Stimulated activated naive B cell treated with anti-CD40 and anti-IgM and Interleukin-4, amounts not matched to agents 10 μg/mL and 1 μg/mL and 100 μg/mL, for 72 hours (primary cell): ENCODE measurements at regions not wholly inside any gene's neighbourhood (a gene's known extent, or its start where the extent isn't known, plus 50 kb on each side); places are given as distances from the start of the nearest gene placed in this dataset.
"Not testable (repeated sequence)": the region's sequence is repeated elsewhere in the genome, so short reads cannot be mapped to it uniquely, and the experiment has no call there.

ENCODE experiments used
- ATAC-seq, 2 donors: fragments of 150-1000 bp; cut with Tn5 transposase; replicated peaks; 2 replicates each; pipeline ENCODE4 v1.10.0; 2021; ENCODE audit warnings: moderate library complexity in 1 of 2
- DNase-seq: peaks from one replicate; pipeline ENCODE4 v3.0.0; 2021
- H3K27ac Mint-ChIP-seq: one replicate; pipeline ENCODE4 v1.8.0; 2022; ENCODE audit warnings: mild to moderate bottlenecking, mixed read lengths
- H3K27me3 Mint-ChIP-seq, 2 donors: one replicate each; pipeline ENCODE4 v1.8.0; 2022; ENCODE audit warnings: mixed read lengths in 2 of 2
- H3K36me3 Mint-ChIP-seq, 2 donors: one replicate each; pipeline ENCODE4 v1.8.0; 2022; ENCODE audit warnings: mixed read lengths in 2 of 2, mild to moderate bottlenecking in 1 of 2
- H3K4me1 Mint-ChIP-seq, 2 donors: one replicate each; pipeline ENCODE4 v1.8.0; 2022; ENCODE audit warnings: mixed read lengths in 2 of 2, mild to moderate bottlenecking in 1 of 2
- H3K4me3 Mint-ChIP-seq, 2 donors: one replicate each; pipeline ENCODE4 v1.8.0; 2022; ENCODE audit warnings: mild to moderate bottlenecking in 2 of 2, mixed read lengths in 2 of 2, moderate library complexity in 1 of 2
- H3K9me3 Mint-ChIP-seq, 2 donors: one replicate each; pipeline ENCODE4 v1.8.0; 2022; ENCODE audit warnings: mixed read lengths in 2 of 2, mild to moderate bottlenecking in 1 of 2

DNA sequence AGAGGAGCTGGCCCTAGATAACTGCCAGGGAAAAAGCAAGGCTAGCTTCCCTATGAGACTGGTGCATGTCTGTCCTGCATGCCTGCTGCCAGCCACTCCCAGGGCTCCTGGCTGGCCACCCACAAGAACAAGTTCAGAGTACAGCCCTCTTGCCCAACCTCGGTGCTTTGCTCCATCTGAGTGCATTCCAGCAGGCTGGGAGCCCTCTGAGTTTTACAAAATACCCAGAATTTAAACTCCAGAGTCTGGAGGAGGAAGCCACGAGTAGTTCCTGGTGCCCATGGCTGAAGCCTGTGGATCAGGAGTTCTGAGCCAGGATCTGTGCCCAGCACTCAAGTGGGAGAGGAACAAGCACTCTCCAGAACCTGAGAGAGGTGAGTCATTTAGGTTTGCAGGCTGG lies 111.6 kb downstream of the MAGEE2 start:
- H3K4me3 Mint-ChIP-seq: no peak overlapping the region
- DNase-seq (no peak), ATAC-seq (no peak)
- no peak overlapping the region for H3K27ac Mint-ChIP-seq
- no peaks in the 10 kb centered on the region for H3K36me3 Mint-ChIP-seq
- peaks cover 0 to 1% of the 10 kb centered on the region in 2 donors for H3K9me3 Mint-ChIP-seq
- no peaks in the 10 kb centered on the region for H3K4me1 Mint-ChIP-seq
- H3K27me3 Mint-ChIP-seq: no peaks in the 10 kb centered on the region

DNA sequence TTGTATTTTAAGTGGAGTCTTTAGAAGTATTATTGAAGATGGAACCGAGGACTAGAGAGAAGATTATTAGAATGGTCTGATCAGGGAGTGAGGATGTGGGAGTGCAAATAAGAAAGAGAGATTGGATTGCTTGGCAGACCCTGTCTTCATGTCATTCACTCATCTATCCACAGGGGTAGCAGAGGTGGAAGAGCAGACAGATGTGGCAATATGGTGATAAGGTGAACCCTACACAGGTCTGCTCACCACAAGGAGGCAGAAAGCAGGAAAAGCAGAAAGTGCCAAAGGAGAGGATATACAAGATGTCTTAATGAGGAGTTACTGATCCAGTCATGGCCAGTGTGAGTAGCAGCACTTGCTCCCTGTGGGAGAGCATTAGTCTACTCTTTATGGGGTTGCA lies 129.4 kb downstream of the MAGEE2 start:
- no peak overlapping the region for H3K27ac Mint-ChIP-seq
- no peaks in the 10 kb centered on the region for H3K4me1 Mint-ChIP-seq
- H3K9me3 Mint-ChIP-seq: peaks cover 5 to 11% of the 10 kb centered on the region in 2 donors
- H3K27me3 Mint-ChIP-seq: peaks cover 0 to 9% of the 10 kb centered on the region in 2 donors
- ATAC-seq (no peak), DNase-seq (no peak)
- peaks cover 0 to 3% of the 10 kb centered on the region in 2 donors for H3K36me3 Mint-ChIP-seq
- H3K4me3 Mint-ChIP-seq: no peak overlapping the region

DNA sequence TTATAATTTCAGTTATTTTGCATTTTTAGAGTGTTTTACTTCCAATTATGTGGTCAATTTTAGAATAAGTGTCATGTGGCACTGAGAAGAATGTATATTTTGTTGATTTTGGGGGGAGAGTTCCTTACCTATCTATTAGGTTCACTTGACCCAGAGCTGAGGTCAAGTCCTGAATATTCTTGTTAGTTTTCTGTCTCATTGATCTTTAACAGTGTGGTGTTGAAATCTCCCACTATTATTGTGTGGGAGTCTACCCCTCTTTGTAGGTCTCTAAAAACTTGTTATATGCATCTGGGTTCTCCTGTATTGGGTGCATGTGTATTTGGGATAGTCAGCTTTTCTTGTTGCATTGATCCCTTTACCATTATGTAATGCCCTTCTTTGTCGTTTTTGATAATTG lies 127.0 kb upstream of the ZDHHC15 start:
- Mint-ChIP-seq H3K27me3 (peaks cover 0 to 9% of the 10 kb centered on the region in 2 donors), H3K9me3 (peaks cover 9 to 25% of the 10 kb centered on the region in 2 donors), H3K4me3 (no peak overlapping the region), H3K27ac (no peak overlapping the region), H3K4me1 (no peaks in the 10 kb centered on the region), H3K36me3 (peaks cover 0 to 3% of the 10 kb centered on the region in 2 donors)
- DNase-seq (no peak), ATAC-seq (no peak)

DNA sequence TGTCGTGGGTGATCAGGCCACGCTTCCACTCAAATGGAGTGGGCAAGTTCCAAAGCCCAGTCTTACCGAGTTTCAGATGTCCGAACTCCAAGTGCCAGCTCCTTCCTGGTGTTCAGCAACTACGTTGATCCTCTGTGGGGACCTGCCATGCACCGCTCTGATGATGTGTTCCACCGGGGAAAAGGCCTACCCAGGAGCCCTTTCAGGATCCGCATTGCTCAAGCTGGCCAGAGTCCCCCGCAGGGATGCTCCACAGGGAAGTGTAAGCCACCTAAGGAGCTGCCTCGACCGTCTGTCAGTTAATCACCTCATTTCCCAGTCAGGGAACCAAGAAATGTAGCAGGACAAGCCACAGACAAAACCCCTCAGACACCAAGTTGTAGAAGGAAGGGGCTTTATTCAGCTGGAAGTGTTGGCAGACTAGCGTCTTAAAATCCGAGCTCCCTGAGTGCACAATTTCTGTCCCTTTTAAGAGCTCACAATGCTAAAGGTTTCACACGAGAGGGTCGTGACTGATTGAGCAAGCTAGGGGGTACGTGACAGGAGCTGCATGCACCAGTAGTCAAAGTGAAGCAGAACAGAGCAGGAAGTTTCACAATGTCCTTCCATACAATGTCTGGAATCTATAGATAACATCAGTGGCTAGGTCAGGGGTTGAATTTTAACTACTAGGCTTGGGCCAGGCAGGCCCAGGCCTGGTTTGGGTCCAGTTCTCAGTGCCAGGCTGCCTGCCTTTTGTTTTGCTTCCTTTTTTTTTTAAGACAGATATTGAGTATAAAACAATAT lies 126.2 kb upstream of the ZDHHC15 start:
- peaks cover 0 to 9% of the 10 kb centered on the region in 2 donors for H3K27me3 Mint-ChIP-seq
- peaks cover 9 to 25% of the 10 kb centered on the region in 2 donors for H3K9me3 Mint-ChIP-seq
- H3K4me3 Mint-ChIP-seq: no peak overlapping the region
- no peak for ATAC-seq
- no peak overlapping the region for H3K27ac Mint-ChIP-seq
- H3K4me1 Mint-ChIP-seq: no peaks in the 10 kb centered on the region
- H3K36me3 Mint-ChIP-seq: peaks cover 0 to 3% of the 10 kb centered on the region in 2 donors
- DNase-seq: no peak

DNA sequence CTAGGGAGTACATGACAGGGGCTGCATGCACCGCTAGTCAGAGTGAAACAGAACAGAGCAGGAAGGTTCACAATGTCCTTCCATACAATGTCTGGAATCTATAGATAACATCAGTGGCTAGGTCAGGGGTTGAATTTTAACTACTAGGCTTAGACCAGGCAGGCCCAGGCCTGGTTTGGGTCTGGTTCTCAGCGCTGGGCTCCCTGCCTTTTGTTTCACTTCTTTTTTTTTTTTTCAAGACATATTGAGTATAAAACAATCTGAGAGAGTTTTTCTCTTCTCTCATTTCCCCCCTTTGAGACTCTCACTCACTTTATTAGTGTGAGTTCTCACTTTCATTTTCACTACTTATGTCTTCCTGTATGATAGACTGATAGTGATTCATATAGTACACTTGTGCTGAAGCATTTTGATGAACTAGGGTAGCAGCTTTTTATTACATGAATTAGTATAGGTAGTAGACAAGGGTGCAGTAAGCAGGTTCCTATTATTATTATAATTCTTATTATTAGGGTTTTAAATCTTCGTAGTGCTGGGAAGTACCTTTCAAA lies 120.0 kb upstream of the ZDHHC15 start:
- DNase-seq: no peak
- no peaks in the 10 kb centered on the region for H3K36me3 Mint-ChIP-seq
- no peak overlapping the region for H3K4me3 Mint-ChIP-seq
- H3K27ac Mint-ChIP-seq: no peak overlapping the region
- H3K9me3 Mint-ChIP-seq: peaks cover 8 to 13% of the 10 kb centered on the region in 2 donors
- peak; percentile 45 to 83 for ATAC-seq
- no peaks in the 10 kb centered on the region for H3K27me3 Mint-ChIP-seq
- H3K4me1 Mint-ChIP-seq: no peaks in the 10 kb centered on the region

DNA sequence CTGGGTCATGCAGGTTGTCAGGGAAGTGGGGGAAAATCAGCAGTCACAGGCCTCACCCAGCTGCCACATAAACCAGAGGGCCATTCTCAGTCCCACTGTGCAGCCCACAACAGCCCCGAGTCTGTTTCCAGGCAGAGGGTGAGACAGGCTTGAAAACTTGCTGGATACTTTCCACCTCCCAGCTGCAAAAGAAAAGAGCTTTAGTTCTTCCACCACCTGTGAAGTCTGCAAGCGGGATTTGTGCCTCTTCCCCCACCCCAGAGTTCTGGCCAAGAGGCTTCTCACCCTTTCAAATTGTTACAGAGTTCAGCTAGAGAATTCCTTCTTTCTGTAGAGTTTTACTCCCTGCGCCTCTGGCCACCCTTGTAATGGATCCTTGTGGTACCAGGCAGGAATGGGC lies 115.5 kb upstream of the ZDHHC15 start:
- Mint-ChIP-seq H3K27me3 (no peaks in the 10 kb centered on the region), H3K9me3 (peaks cover 14 to 17% of the 10 kb centered on the region in 2 donors), H3K36me3 (no peaks in the 10 kb centered on the region), H3K4me3 (no peak overlapping the region), H3K27ac (no peak overlapping the region), H3K4me1 (no peaks in the 10 kb centered on the region)
- ATAC-seq (no peak), DNase-seq (no peak)

DNA sequence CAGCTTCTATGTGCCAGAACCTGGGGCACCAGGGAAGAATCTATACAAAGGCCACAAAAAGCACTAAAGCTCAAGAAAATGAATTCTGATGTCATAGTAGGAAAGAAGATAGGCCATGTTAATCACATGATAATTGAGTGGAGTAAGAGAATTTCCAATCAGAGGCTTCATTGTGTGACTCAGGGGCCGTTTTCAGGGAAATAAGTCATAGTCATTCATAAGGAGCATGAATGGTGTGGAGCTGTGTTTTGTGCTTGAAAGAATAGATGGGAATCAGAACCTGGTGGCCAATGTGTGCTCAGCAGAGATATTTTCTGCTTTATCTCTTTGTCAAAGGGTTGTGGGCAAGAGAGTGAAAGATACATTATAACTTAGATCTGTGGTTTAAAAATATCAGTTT lies 102.4 kb upstream of the ZDHHC15 start:
- DNase-seq (no peak), ATAC-seq (no peak)
- Mint-ChIP-seq H3K4me3 (no peak overlapping the region), H3K36me3 (no peaks in the 10 kb centered on the region), H3K9me3 (peaks cover 0 to 3% of the 10 kb centered on the region in 2 donors), H3K27me3 (no peaks in the 10 kb centered on the region), H3K27ac (no peak overlapping the region), H3K4me1 (no peaks in the 10 kb centered on the region)

DNA sequence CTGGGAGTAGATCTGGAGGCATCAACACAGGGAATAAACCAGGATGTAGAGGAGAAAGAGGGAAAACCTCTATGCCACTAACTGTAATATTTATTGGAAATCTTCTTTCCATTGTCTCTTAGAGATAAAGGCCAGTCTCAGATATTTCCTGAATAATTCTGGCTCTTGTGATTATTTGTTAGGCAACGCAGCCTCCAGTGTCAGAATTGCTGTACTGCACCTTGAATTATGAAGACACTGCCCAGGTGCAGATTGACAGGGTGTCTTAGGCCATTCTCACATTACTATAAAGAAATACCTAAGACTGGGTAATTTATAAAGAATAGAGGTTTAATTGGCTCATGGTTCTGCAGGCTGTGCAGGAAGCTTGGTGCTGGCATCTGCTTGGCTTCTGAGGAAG lies 100.7 kb upstream of the ZDHHC15 start:
- Mint-ChIP-seq H3K4me3 (no peak overlapping the region), H3K9me3 (peaks cover 4 to 7% of the 10 kb centered on the region in 2 donors), H3K27me3 (no peaks in the 10 kb centered on the region), H3K36me3 (no peaks in the 10 kb centered on the region), H3K4me1 (no peaks in the 10 kb centered on the region), H3K27ac (no peak overlapping the region)
- no peak for ATAC-seq
- DNase-seq: no peak

DNA sequence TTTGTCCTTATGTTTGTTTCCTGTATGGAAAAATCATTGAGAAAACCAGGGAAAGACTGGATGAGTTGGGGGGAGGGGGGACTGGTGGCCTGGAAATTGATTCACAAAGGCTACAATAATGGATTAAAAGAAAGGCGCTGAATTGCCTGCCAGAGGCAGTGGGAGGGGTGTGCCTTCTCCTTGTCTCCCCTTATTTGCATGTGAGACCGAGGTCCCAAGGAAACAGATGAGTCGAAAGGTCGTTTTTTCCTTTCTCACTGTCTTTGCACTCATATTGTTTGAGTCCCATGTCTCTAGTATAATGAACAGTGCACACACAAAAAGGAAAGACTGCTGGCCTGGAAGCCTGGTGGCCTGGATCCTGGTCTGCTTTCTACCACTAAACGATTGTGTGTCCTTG lies 86.6 kb upstream of the ZDHHC15 start:
- H3K36me3 Mint-ChIP-seq: no peaks in the 10 kb centered on the region

DNA sequence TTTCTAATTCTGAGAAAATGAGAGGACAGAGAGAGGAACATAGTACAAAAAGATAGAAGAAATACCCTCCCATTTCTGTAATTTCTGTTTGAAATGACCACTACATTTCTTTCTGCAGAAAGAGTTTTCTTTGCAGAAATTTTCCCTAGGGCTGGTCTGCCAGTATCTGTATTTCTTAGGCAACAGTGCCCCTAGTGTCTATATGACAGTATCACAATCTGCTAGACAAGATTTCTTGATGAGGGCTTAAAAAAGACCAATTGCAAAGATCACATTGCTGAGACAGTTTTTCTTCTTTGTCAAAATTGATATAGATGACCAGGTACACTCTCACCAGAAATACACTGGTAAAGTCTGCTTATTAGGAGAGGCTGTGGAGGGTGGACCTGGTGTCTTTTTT lies 81.0 kb upstream of the ZDHHC15 start:
- ATAC-seq (no peak), DNase-seq (no peak)
- peaks cover 4 to 5% of the 10 kb centered on the region in 2 donors for H3K27me3 Mint-ChIP-seq
- no peak overlapping the region for H3K27ac Mint-ChIP-seq
- H3K36me3 Mint-ChIP-seq: no peaks in the 10 kb centered on the region
- H3K4me1 Mint-ChIP-seq: no peaks in the 10 kb centered on the region
- no peak overlapping the region for H3K4me3 Mint-ChIP-seq
- H3K9me3 Mint-ChIP-seq: peaks cover 0 to 4% of the 10 kb centered on the region in 2 donors

More for the DNA sequence above, 86.6 kb upstream of the ZDHHC15 start:
- H3K4me1 Mint-ChIP-seq: no peaks in the 10 kb centered on the region
- peaks cover 0 to 4% of the 10 kb centered on the region in 2 donors for H3K27me3 Mint-ChIP-seq
- no peak overlapping the region for H3K4me3 Mint-ChIP-seq
- no peak overlapping the region for H3K27ac Mint-ChIP-seq
- ATAC-seq (no peak), DNase-seq (no peak)
- H3K9me3 Mint-ChIP-seq: peaks cover 2 to 4% of the 10 kb centered on the region in 2 donors

DNA sequence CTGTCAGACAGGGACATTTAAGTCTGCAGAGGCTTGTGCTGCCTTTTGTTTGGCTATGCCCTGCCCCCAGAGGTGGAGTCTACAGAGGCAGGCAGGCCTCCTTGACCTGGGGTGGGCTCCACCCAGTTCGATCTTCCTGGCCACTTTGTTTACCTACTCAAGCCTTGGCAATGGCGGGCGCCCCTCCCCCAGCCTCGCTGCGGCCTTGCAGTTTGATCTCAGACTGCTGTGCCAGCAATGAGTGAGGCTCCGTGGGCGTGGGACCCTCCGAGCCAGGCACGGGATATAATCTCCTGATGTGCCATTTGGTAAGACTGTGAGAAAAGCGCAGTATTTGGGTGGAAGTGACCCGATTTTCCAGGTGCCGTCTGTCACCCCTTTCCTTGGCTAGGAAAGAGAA lies 79.2 kb upstream of the ZDHHC15 start:
- H3K4me1 Mint-ChIP-seq, H3K27me3 Mint-ChIP-seq, ATAC-seq, H3K36me3 Mint-ChIP-seq, DNase-seq, H3K4me3 Mint-ChIP-seq, H3K27ac Mint-ChIP-seq, H3K9me3 Mint-ChIP-seq: not testable (repeated sequence)

DNA sequence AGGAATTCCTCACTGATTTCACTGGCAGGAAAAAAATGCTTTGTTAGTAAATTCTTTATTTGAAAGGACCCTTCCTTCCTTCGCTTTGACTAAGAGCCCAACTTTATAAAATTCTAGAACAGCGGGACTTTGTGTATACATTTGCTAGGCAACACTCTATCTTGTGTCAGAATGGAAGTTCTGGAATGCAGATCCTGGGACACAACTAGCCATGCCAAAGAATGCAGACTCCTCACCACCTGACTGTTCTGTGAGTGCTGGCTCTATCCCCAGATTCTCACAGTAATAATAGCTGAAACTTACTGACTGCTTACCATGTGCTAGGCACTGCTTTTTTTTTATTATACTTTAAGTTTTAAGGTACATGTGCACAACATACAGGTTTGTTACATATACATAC lies 73.3 kb upstream of the ZDHHC15 start:
- Mint-ChIP-seq H3K9me3 (peaks cover 0 to 3% of the 10 kb centered on the region in 2 donors), H3K36me3 (no peaks in the 10 kb centered on the region), H3K27ac (no peak overlapping the region), H3K27me3 (no peaks in the 10 kb centered on the region), H3K4me1 (no peaks in the 10 kb centered on the region), H3K4me3 (no peak overlapping the region)
- ATAC-seq: no peak
- DNase-seq: no peak

DNA sequence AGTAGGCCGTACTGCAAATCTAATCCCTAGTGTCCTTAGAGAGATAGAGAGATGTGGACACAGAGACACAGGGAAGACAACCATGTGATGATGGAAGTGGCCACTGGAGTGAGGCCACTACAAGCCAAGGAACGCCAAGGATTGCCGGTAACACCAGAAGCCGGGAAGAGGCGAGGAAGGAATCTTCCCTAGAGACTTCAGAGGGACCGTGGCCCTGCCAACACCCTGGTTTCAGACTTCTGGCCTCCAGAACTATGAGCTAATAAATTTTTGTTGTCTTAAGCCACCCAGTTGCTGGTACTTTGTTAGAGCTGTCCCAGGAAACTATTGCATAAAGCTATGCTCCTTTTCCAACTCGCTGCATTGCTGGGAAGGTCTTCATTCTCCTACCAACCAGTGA lies 70.3 kb upstream of the ZDHHC15 start:
- not testable (repeated sequence) for DNase-seq, H3K36me3 Mint-ChIP-seq, H3K9me3 Mint-ChIP-seq, ATAC-seq, H3K4me1 Mint-ChIP-seq, H3K27me3 Mint-ChIP-seq, H3K4me3 Mint-ChIP-seq, H3K27ac Mint-ChIP-seq

DNA sequence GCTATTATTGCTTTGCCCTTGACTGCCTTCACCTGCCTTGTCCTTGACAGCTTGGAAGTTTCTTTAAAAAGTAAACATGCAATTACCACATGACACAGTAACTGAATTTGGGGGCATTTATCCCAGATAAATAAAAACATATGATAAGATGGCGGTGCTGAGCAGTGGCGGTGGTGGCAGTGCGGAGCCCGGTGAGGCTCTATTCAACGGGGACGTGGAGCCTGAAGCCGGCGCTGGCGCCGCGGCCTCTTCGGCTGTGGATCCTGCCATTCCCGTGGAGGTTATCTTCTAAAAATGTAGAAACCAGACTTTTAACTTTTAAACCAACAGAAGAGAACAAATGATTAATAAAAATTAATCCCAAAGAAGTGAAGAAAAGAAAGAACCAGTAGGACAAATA lies 59.7 kb upstream of the ZDHHC15 start:
- DNase-seq: no peak
- Mint-ChIP-seq H3K9me3 (peaks cover 0 to 2% of the 10 kb centered on the region in 2 donors), H3K36me3 (no peaks in the 10 kb centered on the region), H3K27me3 (peaks cover 0 to under 1% of the 10 kb centered on the region in 2 donors), H3K4me1 (no peaks in the 10 kb centered on the region), H3K4me3 (no peak overlapping the region), H3K27ac (no peak overlapping the region)
- no peak for ATAC-seq
